ENCODE measurements at regions not wholly inside any gene's neighbourhood (a gene's known extent, or its start where the extent isn't known, plus 50 kb on each side); places are given as distances from the start of the nearest gene placed in this dataset. TPM values are rescaled to one million over a fixed set of nuclear protein-coding genes. Genes with fewer than 3 reads are reported as not detected.

DNA sequence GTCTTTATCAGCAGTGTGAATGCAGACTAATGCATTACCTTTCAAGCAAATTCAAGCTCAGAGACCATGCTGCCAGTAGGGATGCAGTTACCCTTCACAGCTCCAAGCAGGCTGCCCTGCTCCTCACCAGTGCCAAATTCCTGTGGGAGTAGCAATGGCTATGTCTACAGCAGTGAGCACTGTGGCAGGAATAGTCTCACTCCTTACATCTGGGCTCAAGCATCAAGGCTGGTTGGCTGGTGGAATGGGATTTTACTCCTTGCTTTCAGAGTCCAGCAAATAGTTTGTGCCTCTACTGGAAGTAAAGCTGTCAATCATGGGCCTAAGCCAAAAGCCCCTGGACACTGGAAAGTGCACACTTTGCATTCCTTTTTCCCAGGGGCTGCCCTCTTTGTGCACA lies 1030.8 kb downstream of the SH3BGRL start:
- DNase-seq (ENCODE audit: low spot score): no peak
- H3K9me3 ChIP-seq (ENCODE audit: control insufficient read depth in 4 of 4, low read length in 3 of 4): peaks cover 0 to 14% (median 5%) of the 10 kb centered on the region in 4 donors
- no peak overlapping the region for H3K27ac ChIP-seq (ENCODE audit: low read depth in 1 of 2, low read length in 2 of 2)
- H3K27me3 ChIP-seq (ENCODE audit: control insufficient read depth in 4 of 4, insufficient read depth in 4 of 4, low read length in 3 of 4): no peaks in the 10 kb centered on the region
- H3K9ac ChIP-seq (ENCODE audit: low read depth in 1 of 2, low read length in 2 of 2): no peak overlapping the region
- no peaks in the 10 kb centered on the region for H3K36me3 ChIP-seq (ENCODE audit: control insufficient read depth in 4 of 4, insufficient read depth in 3 of 4, low read depth in 1 of 4, low read length in 3 of 4)
- no peak overlapping the region for H3K4me3 ChIP-seq (ENCODE audit: low read depth in 1 of 3, low read length in 3 of 3)
- H3K4me1 ChIP-seq (ENCODE audit: control insufficient read depth in 4 of 4, insufficient read depth in 4 of 4, low read length in 3 of 4): no peaks in the 10 kb centered on the region
- TF ChIP-seq, protein P1, sequence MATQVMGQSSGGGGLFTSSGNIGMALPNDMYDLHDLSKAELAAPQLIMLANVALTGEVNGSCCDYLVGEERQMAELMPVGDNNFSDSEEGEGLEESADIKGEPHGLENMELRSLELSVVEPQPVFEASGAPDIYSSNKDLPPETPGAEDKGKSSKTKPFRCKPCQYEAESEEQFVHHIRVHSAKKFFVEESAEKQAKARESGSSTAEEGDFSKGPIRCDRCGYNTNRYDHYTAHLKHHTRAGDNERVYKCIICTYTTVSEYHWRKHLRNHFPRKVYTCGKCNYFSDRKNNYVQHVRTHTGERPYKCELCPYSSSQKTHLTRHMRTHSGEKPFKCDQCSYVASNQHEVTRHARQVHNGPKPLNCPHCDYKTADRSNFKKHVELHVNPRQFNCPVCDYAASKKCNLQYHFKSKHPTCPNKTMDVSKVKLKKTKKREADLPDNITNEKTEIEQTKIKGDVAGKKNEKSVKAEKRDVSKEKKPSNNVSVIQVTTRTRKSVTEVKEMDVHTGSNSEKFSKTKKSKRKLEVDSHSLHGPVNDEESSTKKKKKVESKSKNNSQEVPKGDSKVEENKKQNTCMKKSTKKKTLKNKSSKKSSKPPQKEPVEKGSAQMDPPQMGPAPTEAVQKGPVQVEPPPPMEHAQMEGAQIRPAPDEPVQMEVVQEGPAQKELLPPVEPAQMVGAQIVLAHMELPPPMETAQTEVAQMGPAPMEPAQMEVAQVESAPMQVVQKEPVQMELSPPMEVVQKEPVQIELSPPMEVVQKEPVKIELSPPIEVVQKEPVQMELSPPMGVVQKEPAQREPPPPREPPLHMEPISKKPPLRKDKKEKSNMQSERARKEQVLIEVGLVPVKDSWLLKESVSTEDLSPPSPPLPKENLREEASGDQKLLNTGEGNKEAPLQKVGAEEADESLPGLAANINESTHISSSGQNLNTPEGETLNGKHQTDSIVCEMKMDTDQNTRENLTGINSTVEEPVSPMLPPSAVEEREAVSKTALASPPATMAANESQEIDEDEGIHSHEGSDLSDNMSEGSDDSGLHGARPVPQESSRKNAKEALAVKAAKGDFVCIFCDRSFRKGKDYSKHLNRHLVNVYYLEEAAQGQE (IDR thresholded peaks at IDR 0.05): no peak
- no peak for TF ChIP-seq RAD21 (IDR thresholded peaks at IDR 0.05)
- no peak for TF ChIP-seq GABPA (IDR thresholded peaks at IDR 0.05 in 1 of 2, conservative IDR thresholded peaks at IDR 0.05 in 1 of 2)
- no peak for TF ChIP-seq TAF1 (conservative IDR thresholded peaks at IDR 0.05)
- no peak for TF ChIP-seq EGR1 (IDR thresholded peaks at IDR 0.05; ENCODE audit: low read depth in 2 of 2)
- no peak for TF ChIP-seq HNF4G (IDR thresholded peaks at IDR 0.05)

DNA sequence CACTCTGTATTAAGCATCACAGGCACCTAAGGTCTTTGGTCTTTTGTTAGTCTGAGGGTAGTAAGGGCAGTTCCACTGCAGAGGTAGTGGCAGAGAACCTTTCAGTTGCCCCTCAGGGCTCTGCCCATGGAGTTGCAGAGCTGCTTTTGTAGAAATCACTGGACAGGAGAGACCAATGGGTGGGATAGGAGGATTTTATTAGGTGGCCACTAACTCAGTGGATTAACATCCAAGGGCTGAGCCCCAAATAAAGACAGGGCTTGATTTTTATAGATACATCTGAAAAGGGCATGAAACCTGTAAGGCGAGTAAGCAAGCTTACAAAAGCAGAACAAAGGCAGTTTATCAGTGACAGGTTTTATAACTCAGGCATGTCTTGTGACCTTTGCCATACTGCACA lies 1035.4 kb downstream of the SH3BGRL start:
- H3K9ac ChIP-seq (ENCODE audit: low read depth in 1 of 2, low read length in 2 of 2): no peak overlapping the region
- no peaks in the 10 kb centered on the region for H3K4me1 ChIP-seq (ENCODE audit: control insufficient read depth in 4 of 4, insufficient read depth in 4 of 4, low read length in 3 of 4)
- no peak overlapping the region for H3K27ac ChIP-seq (ENCODE audit: low read depth in 1 of 2, low read length in 2 of 2)
- H3K27me3 ChIP-seq (ENCODE audit: control insufficient read depth in 4 of 4, insufficient read depth in 4 of 4, low read length in 3 of 4): no peaks in the 10 kb centered on the region
- H3K36me3 ChIP-seq (ENCODE audit: control insufficient read depth in 4 of 4, insufficient read depth in 3 of 4, low read depth in 1 of 4, low read length in 3 of 4): no peaks in the 10 kb centered on the region
- peaks cover 0 to 27% (median 7%) of the 10 kb centered on the region in 4 donors for H3K9me3 ChIP-seq (ENCODE audit: control insufficient read depth in 4 of 4, low read length in 3 of 4)
- no peak for TF ChIP-seq HNF4G (IDR thresholded peaks at IDR 0.05)
- no peak for TF ChIP-seq TAF1 (conservative IDR thresholded peaks at IDR 0.05)
- TF ChIP-seq GABPA (IDR thresholded peaks at IDR 0.05 in 1 of 2, conservative IDR thresholded peaks at IDR 0.05 in 1 of 2): no peak
- TF ChIP-seq, protein P2, sequence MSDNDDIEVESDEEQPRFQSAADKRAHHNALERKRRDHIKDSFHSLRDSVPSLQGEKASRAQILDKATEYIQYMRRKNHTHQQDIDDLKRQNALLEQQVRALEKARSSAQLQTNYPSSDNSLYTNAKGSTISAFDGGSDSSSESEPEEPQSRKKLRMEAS (IDR thresholded peaks at IDR 0.05): no peak
- TF ChIP-seq FOXA2 (IDR thresholded peaks at IDR 0.05): no peak
- TF ChIP-seq RAD21 (IDR thresholded peaks at IDR 0.05): no peak
- no peak for TF ChIP-seq YY1 (IDR thresholded peaks at IDR 0.05)
- peak overlapping the region in 1 of 3 donors; percentile 5 for H3K4me3 ChIP-seq (ENCODE audit: low read depth in 1 of 3, low read length in 3 of 3)
- no peak for DNase-seq (ENCODE audit: low spot score)
- 81% methylated on average over 1 of the region's 1 CpG for WGBS

Small RNA genes lying in the stretch of these regions (small RNA-seq; reads per million reads assigned to genes)
- not detected for gene RNU6-974P

Data from liver (tissue), 8 donors.